OCI-LY1 (cell line): ENCODE measurements at regions not wholly inside any gene's neighbourhood (a gene's known extent, or its start where the extent isn't known, plus 50 kb on each side); places are given as distances from the start of the nearest gene placed in this dataset.

Experiments
- H2AFZ ChIP-seq: fragments of 200-600 bp; sonication (generic), shearing (Covaris generic); 2 replicates; pipeline ENCODE4 v1.6.0; 2014; ENCODE audit warnings: antibody characterized with exemption, mild to moderate bottlenecking, low read length
- H3F3A ChIP-seq: fragments of 200-600 bp; sonication (generic), shearing (Covaris generic); 2 replicates; pipeline ENCODE4 v1.6.0; 2014; ENCODE audit warnings: mild to moderate bottlenecking, antibody characterized with exemption, low read length, moderate library complexity; ENCODE audit not compliant: insufficient read depth
- H3K27ac ChIP-seq: fragments of 200-600 bp; sonication (generic); 2 replicates; pipeline ENCODE4 v1.5.1; 2014; ENCODE audit warnings: low read length, mixed run types, mild to moderate bottlenecking, low read depth; ENCODE audit not compliant: poor library complexity, severe bottlenecking
- H3K27me3 ChIP-seq: fragments of 200-600 bp; sonication (generic); 2 replicates; pipeline ENCODE4 v1.6.0; 2014; ENCODE audit warnings: antibody characterized with exemption, mild to moderate bottlenecking, low read length, moderate library complexity; ENCODE audit not compliant: insufficient read depth
- H3K36me3 ChIP-seq: fragments of 200-600 bp; sonication (generic); 2 replicates; pipeline ENCODE4 v1.6.1; 2014; ENCODE audit warnings: mild to moderate bottlenecking, antibody characterized with exemption, low read length, moderate library complexity, mixed read lengths; ENCODE audit not compliant: insufficient read depth
- H3K4me1 ChIP-seq: fragments of 200-600 bp; sonication (generic); 2 replicates; pipeline ENCODE4 v1.5.1; 2014; ENCODE audit warnings: mild to moderate bottlenecking, low read length, moderate library complexity; ENCODE audit not compliant: insufficient read depth, severe bottlenecking
- H3K4me2 ChIP-seq: fragments of 200-600 bp; sonication (generic), shearing (Covaris generic); 2 replicates; pipeline ENCODE4 v1.6.1; 2014; ENCODE audit warnings: low read length
- H3K4me3 ChIP-seq: fragments of 200-600 bp; sonication (generic); 2 replicates; pipeline ENCODE4 v1.5.1; 2014; ENCODE audit warnings: low read length, low read depth, mild to moderate bottlenecking, mixed read lengths; ENCODE audit not compliant: poor library complexity, severe bottlenecking
- H3K79me2 ChIP-seq: fragments of 200-600 bp; shearing (Covaris generic); 2 replicates; pipeline ENCODE4 v1.6.1; 2016; ENCODE audit warnings: mixed run types, low read length, mixed read lengths; ENCODE audit not compliant: insufficient read depth
- H3K9ac ChIP-seq: fragments of 200-600 bp; sonication (generic), shearing (Covaris generic); 2 replicates; pipeline ENCODE4 v1.6.1; 2014; ENCODE audit warnings: mild to moderate bottlenecking, low read length, mixed read lengths
- H3K9me2 ChIP-seq: fragments of 200-600 bp; sonication (generic), shearing (Covaris generic); 2 replicates; pipeline ENCODE4 v1.6.1; 2014; ENCODE audit warnings: low read depth, mild to moderate bottlenecking, low read length, mixed read lengths
- H3K9me3 ChIP-seq: fragments of 200-600 bp; shearing (Covaris generic); 2 replicates; pipeline ENCODE4 v1.6.1; 2014; ENCODE audit warnings: low read length, mixed read lengths
- H4K20me1 ChIP-seq: fragments of 200-600 bp; sonication (generic), shearing (Covaris generic); 2 replicates; pipeline ENCODE4 v1.6.0; 2016; ENCODE audit warnings: mild to moderate bottlenecking, low read length; ENCODE audit not compliant: insufficient read depth
- EZH2 ChIP-seq: fragments of 200-600 bp; sonication (generic), shearing (Covaris generic); IDR thresholded peaks from 2 replicates; pipeline ENCODE4 v1.8.0; 2017; ENCODE audit warnings: borderline replicate concordance, mixed run types, mild to moderate bottlenecking, antibody characterized with exemption, low read length, moderate library complexity, mixed read lengths
- TF ChIP-seq, protein P1 (sequence below): fragments of 200-600 bp; sonication (generic), shearing (Covaris generic); IDR thresholded peaks from 2 replicates; pipeline ENCODE4 v1.5.1; 2017; ENCODE audit warnings: mild to moderate bottlenecking, antibody characterized with exemption, low read length, moderate library complexity, mixed read lengths

DNA sequence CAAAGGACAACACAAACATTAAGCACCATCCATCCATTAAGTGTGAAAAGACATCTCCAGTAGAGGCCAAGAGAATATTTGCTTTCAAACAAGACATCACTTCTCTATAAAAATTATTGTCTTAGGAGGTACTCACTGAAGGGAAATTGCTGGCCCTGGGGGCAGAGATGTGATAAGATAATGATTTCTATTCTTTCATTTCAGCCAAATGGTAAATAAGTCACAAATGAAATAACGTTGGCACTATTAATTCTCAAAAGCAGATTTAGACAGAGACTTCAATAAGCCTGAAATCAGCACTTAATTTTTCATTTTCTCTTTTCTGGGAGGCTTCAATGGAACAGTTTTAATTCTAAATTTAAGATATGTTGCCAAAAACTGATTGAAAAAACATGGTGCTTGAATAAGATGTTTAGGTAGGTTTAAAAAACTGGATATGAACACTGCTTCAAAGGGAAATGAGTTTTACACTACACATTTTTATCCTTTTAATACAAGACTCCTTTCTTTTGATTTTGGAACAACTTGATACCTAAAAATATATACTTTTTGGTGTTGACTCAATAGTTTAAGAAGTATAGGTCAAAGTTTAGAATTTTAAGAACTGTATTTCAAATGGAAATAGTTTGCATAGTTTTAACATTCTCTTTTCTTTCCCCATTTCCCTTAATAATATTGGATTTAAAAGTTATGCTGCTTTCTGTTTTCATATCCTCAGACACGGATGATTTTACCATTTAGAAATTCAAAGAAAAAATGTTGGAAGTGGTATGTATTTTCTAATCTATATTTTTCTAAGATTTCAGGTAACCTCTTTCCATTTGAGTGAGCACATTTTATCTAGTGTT is 204.0 kb downstream of the AHR start:
- H4K20me1 ChIP-seq, result no peaks in the 10 kb centered on the region
- H3K4me1 ChIP-seq, result no peaks in the 10 kb centered on the region
- H3K79me2 ChIP-seq, result no peaks in the 10 kb centered on the region
- H3K36me3 ChIP-seq, result no peaks in the 10 kb centered on the region
- no peak overlapping the region for H3K4me3 ChIP-seq
- H3K9me2 ChIP-seq, result no peaks in the 10 kb centered on the region
- H2AFZ ChIP-seq, result no peak overlapping the region
- H3K27ac ChIP-seq, result no peak overlapping the region
- H3K9ac ChIP-seq, result no peak overlapping the region
- no peaks in the 10 kb centered on the region for H3F3A ChIP-seq
- H3K27me3 ChIP-seq, result no peaks in the 10 kb centered on the region
- no peak overlapping the region for H3K4me2 ChIP-seq
- TF ChIP-seq, protein P1, sequence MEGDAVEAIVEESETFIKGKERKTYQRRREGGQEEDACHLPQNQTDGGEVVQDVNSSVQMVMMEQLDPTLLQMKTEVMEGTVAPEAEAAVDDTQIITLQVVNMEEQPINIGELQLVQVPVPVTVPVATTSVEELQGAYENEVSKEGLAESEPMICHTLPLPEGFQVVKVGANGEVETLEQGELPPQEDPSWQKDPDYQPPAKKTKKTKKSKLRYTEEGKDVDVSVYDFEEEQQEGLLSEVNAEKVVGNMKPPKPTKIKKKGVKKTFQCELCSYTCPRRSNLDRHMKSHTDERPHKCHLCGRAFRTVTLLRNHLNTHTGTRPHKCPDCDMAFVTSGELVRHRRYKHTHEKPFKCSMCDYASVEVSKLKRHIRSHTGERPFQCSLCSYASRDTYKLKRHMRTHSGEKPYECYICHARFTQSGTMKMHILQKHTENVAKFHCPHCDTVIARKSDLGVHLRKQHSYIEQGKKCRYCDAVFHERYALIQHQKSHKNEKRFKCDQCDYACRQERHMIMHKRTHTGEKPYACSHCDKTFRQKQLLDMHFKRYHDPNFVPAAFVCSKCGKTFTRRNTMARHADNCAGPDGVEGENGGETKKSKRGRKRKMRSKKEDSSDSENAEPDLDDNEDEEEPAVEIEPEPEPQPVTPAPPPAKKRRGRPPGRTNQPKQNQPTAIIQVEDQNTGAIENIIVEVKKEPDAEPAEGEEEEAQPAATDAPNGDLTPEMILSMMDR, result no peak
- TF ChIP-seq EZH2, result no peak
- no peaks in the 10 kb centered on the region for H3K9me3 ChIP-seq

DNA sequence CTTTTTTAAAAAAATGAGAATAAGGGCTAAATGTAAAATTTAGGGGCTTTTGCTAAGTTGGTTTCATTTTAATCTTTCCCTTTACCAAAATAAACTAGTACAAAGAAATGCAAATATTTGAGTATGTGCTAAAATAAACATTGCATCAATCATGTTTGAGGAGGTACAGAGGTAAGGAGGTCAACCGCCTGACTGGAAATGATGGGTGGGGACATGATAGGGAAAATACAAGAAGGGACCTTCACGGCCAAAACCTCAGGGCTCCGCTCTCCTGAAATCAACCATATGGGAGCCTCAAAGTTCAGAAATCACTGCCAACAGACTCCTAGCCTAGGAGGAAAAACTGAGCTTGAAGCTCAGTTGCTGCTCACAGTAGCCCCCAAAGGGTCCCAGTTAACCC is 207.6 kb downstream of the AHR start:
- no peak overlapping the region for H3K4me2 ChIP-seq
- H3K4me1 ChIP-seq, result no peaks in the 10 kb centered on the region
- H3K9me2 ChIP-seq, result no peaks in the 10 kb centered on the region
- no peaks in the 10 kb centered on the region for H3F3A ChIP-seq
- no peaks in the 10 kb centered on the region for H4K20me1 ChIP-seq
- H3K9me3 ChIP-seq, result no peaks in the 10 kb centered on the region
- H3K27ac ChIP-seq, result no peak overlapping the region
- no peak overlapping the region for H3K9ac ChIP-seq
- H2AFZ ChIP-seq, result no peak overlapping the region
- H3K27me3 ChIP-seq, result no peaks in the 10 kb centered on the region
- no peaks in the 10 kb centered on the region for H3K36me3 ChIP-seq
- no peaks in the 10 kb centered on the region for H3K79me2 ChIP-seq
- H3K4me3 ChIP-seq, result no peak overlapping the region
- TF ChIP-seq EZH2, result no peak
- TF ChIP-seq, protein P1, result no peak

DNA sequence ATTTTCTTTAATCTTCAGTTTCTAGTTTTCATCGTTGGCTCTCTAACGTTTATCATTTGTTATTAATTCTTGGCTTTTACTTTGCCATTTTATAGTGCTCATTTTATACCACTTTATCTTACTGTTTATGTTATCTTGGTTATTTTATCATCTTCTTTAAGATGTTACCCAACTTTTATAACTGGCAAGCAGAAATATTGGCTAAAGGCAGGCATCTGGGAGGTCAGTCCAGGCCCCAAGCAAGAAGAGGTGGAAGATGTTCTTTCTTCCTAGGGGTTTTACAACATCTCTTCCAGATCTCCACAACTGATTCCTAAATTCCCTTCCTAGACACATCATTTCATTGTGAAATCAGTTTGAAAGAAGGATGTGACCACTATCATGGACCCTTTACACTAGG is 208.1 kb downstream of the AHR start:
- no peak overlapping the region for H3K27ac ChIP-seq
- no peaks in the 10 kb centered on the region for H3K4me1 ChIP-seq
- H3K9me3 ChIP-seq, result no peaks in the 10 kb centered on the region
- no peaks in the 10 kb centered on the region for H3K27me3 ChIP-seq
- no peak overlapping the region for H2AFZ ChIP-seq
- no peaks in the 10 kb centered on the region for H3F3A ChIP-seq
- H3K9ac ChIP-seq, result no peak overlapping the region
- TF ChIP-seq, protein P1, result no peak
- no peak overlapping the region for H3K4me2 ChIP-seq
- no peaks in the 10 kb centered on the region for H3K36me3 ChIP-seq
- no peaks in the 10 kb centered on the region for H4K20me1 ChIP-seq
- no peaks in the 10 kb centered on the region for H3K9me2 ChIP-seq
- no peak overlapping the region for H3K4me3 ChIP-seq
- H3K79me2 ChIP-seq, result no peaks in the 10 kb centered on the region
